ENCODE measurements at regions not wholly inside any gene's neighbourhood (a gene's known extent, or its start where the extent isn't known, plus 50 kb on each side); places are given as distances from the start of the nearest gene placed in this dataset.
"Not testable (repeated sequence)": the region's sequence is repeated elsewhere in the genome, so short reads cannot be mapped to it uniquely, and the experiment has no call there.

GRCh38 chr5:18800293-18801025, 1166.2 kb downstream of the TAF11L14 start:
- no peak overlapping the region for H3K27ac ChIP-seq
- intact Hi-C loops (cut with DNase I; ENCODE audit: low total_unique reads) = no loop called here
- H3K36me3 ChIP-seq = no peaks in the 10 kb centered on the region
- no peak for TF ChIP-seq CTCF (IDR thresholded peaks at IDR 0.05)
- no peak for TF ChIP-seq POLR2AphosphoS5 (IDR thresholded peaks at IDR 0.05)
- no peak for TF ChIP-seq POLR2A (IDR thresholded peaks at IDR 0.05)
- WGBS, 5 donors = 81 to 85% (median 82%) methylated on average over 18 to 19 of the region's 19 CpGs
- H3K27me3 ChIP-seq = no peaks in the 10 kb centered on the region
- H3K4me1 ChIP-seq = no peaks in the 10 kb centered on the region
- H3K4me3 ChIP-seq = no peak overlapping the region
- no peak for DNase-seq
- H3K9me3 ChIP-seq = peaks cover 0 to 5% (median 0%) of the 10 kb centered on the region in 4 donors

- DNase-seq; H3K4me3 ChIP-seq; H3K9me3 ChIP-seq; H3K27me3 ChIP-seq; H3K27ac ChIP-seq; H3K4me1 ChIP-seq; H3K36me3 ChIP-seq; intact Hi-C loops (cut with DNase I; ENCODE audit: low total_unique reads): not testable (repeated sequence)
- 35 to 62% (median 47%) methylated on average over 3 of the region's 3 CpGs for WGBS, 5 donors
These were observed 1167.2 kb downstream of the TAF11L14 start for GRCh38 chr5:18801413-18801812.

- Histone ChIP-seq H3K27ac (no peak overlapping the region), H3K4me3 (no peak overlapping the region), H3K36me3 (no peaks in the 10 kb centered on the region), H3K9me3 (peaks cover 0 to 5% (median 0%) of the 10 kb centered on the region in 4 donors), H3K4me1 (no peaks in the 10 kb centered on the region), H3K27me3 (no peaks in the 10 kb centered on the region)
- no peak for DNase-seq
- no peak for TF ChIP-seq EP300 (IDR thresholded peaks at IDR 0.05)
- TF ChIP-seq CTCF (IDR thresholded peaks at IDR 0.05) = no peak
- no peak for TF ChIP-seq POLR2A (IDR thresholded peaks at IDR 0.05)
- no peak for TF ChIP-seq POLR2AphosphoS5 (IDR thresholded peaks at IDR 0.05)
- 51 to 72% (median 61%) methylated on average over 2 of the region's 2 CpGs for WGBS, 5 donors
- intact Hi-C loops (cut with DNase I; ENCODE audit: low total_unique reads) = no loop called here
These were observed 1168.1 kb downstream of the TAF11L14 start for GRCh38 chr5:18802336-18802735.

- Histone ChIP-seq H3K4me3 (no peak overlapping the region), H3K27ac (no peak overlapping the region), H3K36me3 (no peaks in the 10 kb centered on the region), H3K27me3 (no peaks in the 10 kb centered on the region), H3K9me3 (peaks cover 0 to 4% (median 0%) of the 10 kb centered on the region in 4 donors), H3K4me1 (no peaks in the 10 kb centered on the region)
- TF ChIP-seq POLR2AphosphoS5 (IDR thresholded peaks at IDR 0.05) (no peak), EP300 (IDR thresholded peaks at IDR 0.05) (no peak), CTCF (IDR thresholded peaks at IDR 0.05) (no peak), POLR2A (IDR thresholded peaks at IDR 0.05) (no peak)
- DNase-seq = no peak
- WGBS, 5 donors = 37 to 76% (median 74%) methylated on average over 2 of the region's 2 CpGs
- intact Hi-C loops (cut with DNase I; ENCODE audit: low total_unique reads) = no loop called here
These were observed 1171.1 kb downstream of the TAF11L14 start for GRCh38 chr5:18805376-18805775.
